ENCODE measurements at regions not wholly inside any gene's neighbourhood (a gene's known extent, or its start where the extent isn't known, plus 50 kb on each side); places are given as distances from the start of the nearest gene placed in this dataset.

GRCh38 chr11:39990421-39990831, 1469.0 kb downstream of the LRRC4C start (continued):
- no peak for TF ChIP-seq PATZ1 (tag by site-specific recombination; IDR thresholded peaks at IDR 0.05)
- TF ChIP-seq ZNF596 (tag by site-specific recombination; IDR thresholded peaks at IDR 0.05) = no peak
- TF ChIP-seq MZF1 (tag by site-specific recombination; IDR thresholded peaks at IDR 0.05; ENCODE audit: borderline replicate concordance) = no peak
- no peak for TF ChIP-seq ZNF37A (tag by site-specific recombination; IDR thresholded peaks at IDR 0.05)
- TF ChIP-seq EGR2 (tag by site-specific recombination; IDR thresholded peaks at IDR 0.05; ENCODE audit: low read depth) = no peak
- TF ChIP-seq BCL11B (tag by site-specific recombination; IDR thresholded peaks at IDR 0.05; ENCODE audit: low read depth) = no peak
- TF ChIP-seq ZSCAN4 (tag by site-specific recombination; IDR thresholded peaks at IDR 0.05) = no peak
- TF ChIP-seq KLF16 (tag by site-specific recombination; IDR thresholded peaks at IDR 0.05) = no peak
- TF ChIP-seq, protein P1, sequence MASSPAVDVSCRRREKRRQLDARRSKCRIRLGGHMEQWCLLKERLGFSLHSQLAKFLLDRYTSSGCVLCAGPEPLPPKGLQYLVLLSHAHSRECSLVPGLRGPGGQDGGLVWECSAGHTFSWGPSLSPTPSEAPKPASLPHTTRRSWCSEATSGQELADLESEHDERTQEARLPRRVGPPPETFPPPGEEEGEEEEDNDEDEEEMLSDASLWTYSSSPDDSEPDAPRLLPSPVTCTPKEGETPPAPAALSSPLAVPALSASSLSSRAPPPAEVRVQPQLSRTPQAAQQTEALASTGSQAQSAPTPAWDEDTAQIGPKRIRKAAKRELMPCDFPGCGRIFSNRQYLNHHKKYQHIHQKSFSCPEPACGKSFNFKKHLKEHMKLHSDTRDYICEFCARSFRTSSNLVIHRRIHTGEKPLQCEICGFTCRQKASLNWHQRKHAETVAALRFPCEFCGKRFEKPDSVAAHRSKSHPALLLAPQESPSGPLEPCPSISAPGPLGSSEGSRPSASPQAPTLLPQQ (tag by site-specific recombination; IDR thresholded peaks at IDR 0.05) = no peak
- TF ChIP-seq ZNF335 (tag by site-specific recombination; conservative IDR thresholded peaks at IDR 0.05) = no peak
- no peak for TF ChIP-seq ZNF433 (tag by site-specific recombination; IDR thresholded peaks at IDR 0.05; ENCODE audit: low read depth)
- TF ChIP-seq ZNF571 (tag by site-specific recombination; IDR thresholded peaks at IDR 0.05) = no peak
- no peak for TF ChIP-seq ZNF521 (tag by site-specific recombination; IDR thresholded peaks at IDR 0.05)
- TF ChIP-seq ZNF501 (tag by site-specific recombination; IDR thresholded peaks at IDR 0.05) = no peak

DNA sequence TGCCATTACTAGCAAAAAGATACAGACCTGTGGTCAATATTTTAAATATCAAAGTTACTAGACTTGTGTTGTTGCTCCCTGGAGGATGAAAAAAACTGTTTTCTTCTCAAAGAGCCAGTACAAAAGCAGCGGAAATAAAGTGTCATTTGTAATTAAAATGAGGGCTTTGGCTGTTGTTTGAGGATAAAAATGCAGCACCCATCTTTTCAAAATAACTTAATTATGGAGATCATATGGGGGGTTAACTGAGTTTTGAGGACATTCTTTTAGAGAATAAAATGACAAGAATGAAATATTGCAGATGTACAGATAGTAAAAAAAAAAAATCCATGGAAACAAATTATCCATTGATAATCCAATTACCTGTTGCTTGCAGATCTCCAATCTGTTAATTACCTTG, 1484.4 kb downstream of the LRRC4C start:
- CTCF ChIA-PET = no interaction called here
- no peak overlapping the region for H3K27ac ChIP-seq (ENCODE audit: extremely low read depth, low read depth, low read length)

More for the DNA sequence above, 1484.4 kb downstream of the LRRC4C start:
- POLR2A ChIA-PET = no interaction called here
- Histone ChIP-seq H3K36me3 (ENCODE audit: control insufficient read depth in 2 of 2, insufficient read depth in 1 of 2, low read length in 2 of 2) (no peaks in the 10 kb centered on the region), H3K4me1 (ENCODE audit: control insufficient read depth, insufficient read depth, low read length) (no peaks in the 10 kb centered on the region), H3K9me3 (ENCODE audit: control insufficient read depth, insufficient read depth, low read depth, low read length) (no peaks in the 10 kb centered on the region), H3K4me3 (ENCODE audit: low read depth, low read length) (no peak overlapping the region)
- TF ChIP-seq KLF7 (tag by site-specific recombination; IDR thresholded peaks at IDR 0.05; ENCODE audit: borderline replicate concordance) (no peak), ZNF175 (tag by site-specific recombination; IDR thresholded peaks at IDR 0.05) (no peak), ZNF292 (tag by site-specific recombination; IDR thresholded peaks at IDR 0.05; ENCODE audit: borderline replicate concordance, low read depth) (no peak), ZNF366 (tag by site-specific recombination; conservative IDR thresholded peaks at IDR 0.05) (no peak), ZNF544 (tag by site-specific recombination; IDR thresholded peaks at IDR 0.05) (no peak), ZNF416 (tag by site-specific recombination; IDR thresholded peaks at IDR 0.05) (no peak), SCRT1 (tag by site-specific recombination; IDR thresholded peaks at IDR 0.05; ENCODE audit: borderline replicate concordance) (no peak), MYNN (tag by site-specific recombination; IDR thresholded peaks at IDR 0.05; ENCODE audit: borderline replicate concordance) (no peak), ZNF48 (tag by site-specific recombination; IDR thresholded peaks at IDR 0.05) (no peak), GLIS1 (tag by site-specific recombination; IDR thresholded peaks at IDR 0.05) (no peak)
- TF ChIP-seq, protein P2, sequence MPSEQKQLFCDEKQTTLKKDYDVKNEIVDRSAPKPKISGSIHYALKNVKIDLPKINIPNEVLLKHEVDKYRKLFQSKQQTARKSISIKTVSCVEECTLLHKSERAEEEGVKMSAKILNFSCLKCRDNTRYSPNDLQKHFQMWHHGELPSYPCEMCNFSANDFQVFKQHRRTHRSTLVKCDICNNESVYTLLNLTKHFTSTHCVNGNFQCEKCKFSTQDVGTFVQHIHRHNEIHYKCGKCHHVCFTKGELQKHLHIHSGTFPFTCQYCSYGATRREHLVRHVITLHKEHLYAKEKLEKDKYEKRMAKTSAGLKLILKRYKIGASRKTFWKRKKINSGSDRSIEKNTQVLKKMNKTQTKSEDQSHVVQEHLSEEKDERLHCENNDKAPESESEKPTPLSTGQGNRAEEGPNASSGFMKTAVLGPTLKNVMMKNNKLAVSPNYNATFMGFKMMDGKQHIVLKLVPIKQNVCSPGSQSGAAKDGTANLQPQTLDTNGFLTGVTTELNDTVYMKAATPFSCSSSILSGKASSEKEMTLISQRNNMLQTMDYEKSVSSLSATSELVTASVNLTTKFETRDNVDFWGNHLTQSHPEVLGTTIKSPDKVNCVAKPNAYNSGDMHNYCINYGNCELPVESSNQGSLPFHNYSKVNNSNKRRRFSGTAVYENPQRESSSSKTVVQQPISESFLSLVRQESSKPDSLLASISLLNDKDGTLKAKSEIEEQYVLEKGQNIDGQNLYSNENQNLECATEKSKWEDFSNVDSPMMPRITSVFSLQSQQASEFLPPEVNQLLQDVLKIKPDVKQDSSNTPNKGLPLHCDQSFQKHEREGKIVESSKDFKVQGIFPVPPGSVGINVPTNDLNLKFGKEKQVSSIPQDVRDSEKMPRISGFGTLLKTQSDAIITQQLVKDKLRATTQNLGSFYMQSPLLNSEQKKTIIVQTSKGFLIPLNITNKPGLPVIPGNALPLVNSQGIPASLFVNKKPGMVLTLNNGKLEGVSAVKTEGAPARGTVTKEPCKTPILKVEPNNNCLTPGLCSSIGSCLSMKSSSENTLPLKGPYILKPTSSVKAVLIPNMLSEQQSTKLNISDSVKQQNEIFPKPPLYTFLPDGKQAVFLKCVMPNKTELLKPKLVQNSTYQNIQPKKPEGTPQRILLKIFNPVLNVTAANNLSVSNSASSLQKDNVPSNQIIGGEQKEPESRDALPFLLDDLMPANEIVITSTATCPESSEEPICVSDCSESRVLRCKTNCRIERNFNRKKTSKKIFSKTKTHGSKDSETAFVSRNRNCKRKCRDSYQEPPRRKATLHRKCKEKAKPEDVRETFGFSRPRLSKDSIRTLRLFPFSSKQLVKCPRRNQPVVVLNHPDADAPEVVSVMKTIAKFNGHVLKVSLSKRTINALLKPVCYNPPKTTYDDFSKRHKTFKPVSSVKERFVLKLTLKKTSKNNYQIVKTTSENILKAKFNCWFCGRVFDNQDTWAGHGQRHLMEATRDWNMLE (tag by site-specific recombination; conservative IDR thresholded peaks at IDR 0.05; ENCODE audit: low read depth) = no peak

Measured in HEK293 (cell line).